ENCODE measurements at regions not wholly inside any gene's neighbourhood (a gene's known extent, or its start where the extent isn't known, plus 50 kb on each side); places are given as distances from the start of the nearest gene placed in this dataset.

GRCh38 chr5:126370796-126371718, 52.2 kb upstream of the GRAMD2B start (continued):
- TF ChIP-seq ZNF639 (CRISPR knock-in tag; conservative IDR thresholded peaks at IDR 0.05) (0 out of 2 replicates have a peak, but pooled peaks have one; percentile 31), SIX4 (CRISPR knock-in tag; IDR thresholded peaks at IDR 0.05) (no peak), PLSCR1 (CRISPR knock-in tag; IDR thresholded peaks at IDR 0.05; ENCODE audit: borderline replicate concordance) (no peak), ARNT (IDR thresholded peaks at IDR 0.05) (no peak), NPAS2 (CRISPR knock-in tag; IDR thresholded peaks at IDR 0.05; ENCODE audit: borderline replicate concordance) (no peak), ZNF703 (CRISPR knock-in tag; IDR thresholded peaks at IDR 0.05; ENCODE audit: borderline replicate concordance) (no peak), ZXDC (CRISPR knock-in tag; IDR thresholded peaks at IDR 0.05) (no peak), ZBTB7A (CRISPR knock-in tag; IDR thresholded peaks at IDR 0.05) (no peak), HNF1A (IDR thresholded peaks at IDR 0.05; ENCODE audit: low read depth) (peak; percentile 92), HNF1A (CRISPR knock-in tag; IDR thresholded peaks at IDR 0.05; ENCODE audit: borderline replicate concordance) (peak; percentile 95), FOXK1 (CRISPR knock-in tag; IDR thresholded peaks at IDR 0.05; ENCODE audit: borderline replicate concordance, low read depth) (0 out of 2 replicates have a peak, but pooled peaks have one; percentile 14), ARID5B (CRISPR knock-in tag; IDR thresholded peaks at IDR 0.05) (peak; percentile 60), RARA (CRISPR knock-in tag; IDR thresholded peaks at IDR 0.05) (peak; percentile 12; the same call in 1 of the 2 replicates), ZKSCAN5 (CRISPR knock-in tag; IDR thresholded peaks at IDR 0.05) (no peak), GABPA (IDR thresholded peaks at IDR 0.05; ENCODE audit: low read depth, low read length) (no peak), GABPA (CRISPR knock-in tag; IDR thresholded peaks at IDR 0.05; ENCODE audit: low read depth) (peak; percentile 49)

All from HepG2 (cell line).